GM13977 (cell line): ENCODE measurements at regions not wholly inside any gene's neighbourhood (a gene's known extent, or its start where the extent isn't known, plus 50 kb on each side); places are given as distances from the start of the nearest gene placed in this dataset.

Experiments used
- DNase-seq: peaks from one replicate; pipeline ENCODE4 v3.0.0; 2012; ENCODE audit warnings: low spot score
- in situ Hi-C: fragments of 300-500 bp; cut with MboI; formaldehyde crosslinking; loops from one replicate; pipeline ENCODE4 v1.12.0; 2022; ENCODE audit warnings: low sequenced_read_pairs, low pct_unique_long_range_greater_than_20kb, mixed read lengths, inconsistent platforms; ENCODE audit not compliant: unreplicated experiment
- TF ChIP-seq, protein P1 (sequence below): IDR thresholded peaks from 2 replicates; pipeline ENCODE4 v1.5.1; 2012; ENCODE audit warnings: mild to moderate bottlenecking, control low read depth; ENCODE audit not compliant: insufficient read depth; ENCODE audit errors: extremely low read depth, missing control alignments

DNA sequence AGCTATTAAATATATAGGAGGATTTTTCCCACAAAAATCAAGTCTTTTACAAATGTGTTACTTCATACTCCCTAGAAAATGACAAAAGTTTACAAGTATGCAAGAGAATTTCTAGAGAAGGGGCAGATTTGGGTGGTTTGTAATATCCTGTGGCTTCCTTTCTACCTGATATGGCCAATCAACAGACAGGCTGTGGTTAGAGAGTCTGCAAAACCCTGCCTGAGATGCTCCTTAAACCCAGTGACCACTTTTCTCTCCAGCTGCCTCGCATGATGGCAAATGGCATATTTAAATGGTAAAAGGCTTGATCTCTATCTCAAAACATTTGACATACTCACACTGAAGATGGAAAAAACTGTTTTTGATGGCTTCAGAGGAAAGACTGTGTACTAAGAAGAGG, 550.1 kb upstream of the ZNF462 start:
- no peak for DNase-seq
- in situ Hi-C loops: no loop called here

DNA sequence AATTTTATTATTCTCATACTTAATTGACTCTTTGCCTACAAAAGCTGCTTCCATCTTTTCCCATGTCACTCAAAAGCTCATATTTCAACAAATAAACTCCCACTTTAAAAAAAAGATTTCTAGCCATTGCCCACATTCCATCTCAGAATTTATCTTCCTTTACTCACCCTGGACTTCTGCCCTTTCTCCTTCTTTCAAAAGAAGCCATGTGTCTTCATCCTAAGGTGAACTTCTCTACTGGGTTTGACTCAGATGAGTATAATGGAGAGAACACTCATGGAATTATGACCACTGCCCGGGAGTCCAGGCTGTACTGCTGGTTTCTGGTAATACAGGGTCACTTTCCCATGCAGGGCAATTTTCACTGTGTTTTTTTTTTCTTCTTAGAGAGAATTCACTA, 548.5 kb upstream of the ZNF462 start:
- in situ Hi-C loops: no loop called here
- TF ChIP-seq, protein P1, sequence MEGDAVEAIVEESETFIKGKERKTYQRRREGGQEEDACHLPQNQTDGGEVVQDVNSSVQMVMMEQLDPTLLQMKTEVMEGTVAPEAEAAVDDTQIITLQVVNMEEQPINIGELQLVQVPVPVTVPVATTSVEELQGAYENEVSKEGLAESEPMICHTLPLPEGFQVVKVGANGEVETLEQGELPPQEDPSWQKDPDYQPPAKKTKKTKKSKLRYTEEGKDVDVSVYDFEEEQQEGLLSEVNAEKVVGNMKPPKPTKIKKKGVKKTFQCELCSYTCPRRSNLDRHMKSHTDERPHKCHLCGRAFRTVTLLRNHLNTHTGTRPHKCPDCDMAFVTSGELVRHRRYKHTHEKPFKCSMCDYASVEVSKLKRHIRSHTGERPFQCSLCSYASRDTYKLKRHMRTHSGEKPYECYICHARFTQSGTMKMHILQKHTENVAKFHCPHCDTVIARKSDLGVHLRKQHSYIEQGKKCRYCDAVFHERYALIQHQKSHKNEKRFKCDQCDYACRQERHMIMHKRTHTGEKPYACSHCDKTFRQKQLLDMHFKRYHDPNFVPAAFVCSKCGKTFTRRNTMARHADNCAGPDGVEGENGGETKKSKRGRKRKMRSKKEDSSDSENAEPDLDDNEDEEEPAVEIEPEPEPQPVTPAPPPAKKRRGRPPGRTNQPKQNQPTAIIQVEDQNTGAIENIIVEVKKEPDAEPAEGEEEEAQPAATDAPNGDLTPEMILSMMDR: no peak
- DNase-seq: no peak

More for the DNA sequence above, 550.1 kb upstream of the ZNF462 start:
- TF ChIP-seq, protein P1: no peak

DNA sequence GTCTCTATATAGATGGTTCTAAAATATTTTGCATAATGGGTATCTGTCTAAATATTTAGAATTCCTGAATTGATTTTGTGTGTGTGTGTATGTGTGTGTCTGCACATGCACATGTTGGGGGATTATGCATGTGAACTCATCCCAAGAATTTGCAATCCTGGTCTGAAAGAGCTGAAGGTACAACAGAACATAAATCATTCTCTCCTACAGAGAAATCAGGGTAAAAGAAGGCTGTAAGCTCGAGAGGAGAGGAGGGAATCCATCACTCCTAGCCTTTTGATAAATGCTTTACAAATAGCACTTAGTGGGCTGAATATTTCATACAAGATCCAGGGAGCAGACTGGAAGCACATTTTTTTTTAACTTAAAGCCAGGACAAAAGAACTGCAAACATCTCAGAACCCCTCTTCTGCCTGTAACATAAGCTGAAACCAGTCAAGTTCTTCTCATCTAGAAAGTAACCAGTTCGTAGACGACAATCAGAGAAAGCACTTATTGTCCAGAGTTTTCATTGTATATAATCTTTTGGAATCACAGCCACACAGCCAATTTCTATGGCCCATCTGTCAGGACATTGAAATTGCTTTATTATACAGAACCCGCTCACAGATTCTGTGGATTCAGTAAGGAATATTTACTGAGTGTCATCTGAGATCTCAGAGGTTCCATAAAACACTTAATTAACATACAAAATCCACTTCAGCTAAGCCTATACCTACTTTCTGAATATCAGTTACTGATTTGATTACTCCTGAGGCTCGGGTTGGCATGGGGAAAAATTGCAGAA, 541.4 kb upstream of the ZNF462 start:
- TF ChIP-seq, protein P1: no peak
- in situ Hi-C loops: no loop called here
- DNase-seq: no peak

DNA sequence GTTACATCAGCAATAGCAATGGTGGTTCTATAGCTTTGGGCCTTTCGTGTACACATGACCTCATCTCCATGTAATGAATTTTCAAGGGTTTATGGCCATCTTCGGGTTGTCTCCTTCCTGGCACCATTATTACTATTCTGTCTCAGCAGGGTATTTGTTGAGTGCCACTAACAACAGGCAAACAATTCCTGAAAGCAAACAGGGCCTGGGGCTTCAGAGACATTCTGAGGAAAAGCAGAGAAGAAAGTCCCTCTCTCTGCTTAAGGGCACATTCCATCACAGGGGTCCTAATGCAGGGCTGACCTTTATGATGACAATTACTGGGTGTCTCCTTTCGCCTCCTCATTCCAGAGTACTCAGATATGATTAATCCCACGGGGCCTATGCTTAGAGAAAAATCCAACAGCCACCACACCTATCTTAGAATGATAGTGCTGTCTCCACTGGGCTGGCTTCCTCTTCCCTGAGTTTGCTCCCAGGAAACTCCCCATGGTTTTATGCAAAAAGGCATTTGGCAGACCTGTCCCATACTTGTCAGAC, 540.2 kb upstream of the ZNF462 start:
- DNase-seq: no peak
- TF ChIP-seq, protein P1: no peak
- in situ Hi-C loops: no loop called here

DNA sequence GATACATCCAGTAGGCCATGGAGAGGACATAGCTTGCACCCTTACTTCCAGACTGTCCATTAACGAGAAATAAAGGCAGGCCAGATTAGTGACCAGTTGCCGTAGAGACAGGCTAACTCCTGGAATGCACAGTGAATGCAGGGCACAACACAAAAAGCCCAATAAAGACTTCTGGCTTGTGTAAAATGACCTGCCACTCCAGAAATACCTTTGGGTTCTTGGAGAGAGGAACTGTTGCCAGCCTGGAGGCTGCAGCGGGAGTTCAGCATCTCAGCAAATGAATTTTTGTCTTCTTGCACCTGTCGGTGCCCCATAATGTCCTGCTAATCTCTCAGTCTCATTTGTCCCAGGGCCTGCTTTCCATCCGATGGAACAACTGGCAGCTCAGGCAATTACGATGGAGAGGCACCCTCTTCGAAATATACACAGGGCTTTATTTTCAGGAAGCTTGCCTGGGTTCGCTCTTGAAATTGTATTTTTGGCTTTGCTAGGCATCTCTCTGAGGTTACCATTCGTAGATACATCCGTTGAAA, 538.8 kb upstream of the ZNF462 start:
- TF ChIP-seq, protein P1: no peak
- no peak for DNase-seq
- in situ Hi-C loops: no loop called here

DNA sequence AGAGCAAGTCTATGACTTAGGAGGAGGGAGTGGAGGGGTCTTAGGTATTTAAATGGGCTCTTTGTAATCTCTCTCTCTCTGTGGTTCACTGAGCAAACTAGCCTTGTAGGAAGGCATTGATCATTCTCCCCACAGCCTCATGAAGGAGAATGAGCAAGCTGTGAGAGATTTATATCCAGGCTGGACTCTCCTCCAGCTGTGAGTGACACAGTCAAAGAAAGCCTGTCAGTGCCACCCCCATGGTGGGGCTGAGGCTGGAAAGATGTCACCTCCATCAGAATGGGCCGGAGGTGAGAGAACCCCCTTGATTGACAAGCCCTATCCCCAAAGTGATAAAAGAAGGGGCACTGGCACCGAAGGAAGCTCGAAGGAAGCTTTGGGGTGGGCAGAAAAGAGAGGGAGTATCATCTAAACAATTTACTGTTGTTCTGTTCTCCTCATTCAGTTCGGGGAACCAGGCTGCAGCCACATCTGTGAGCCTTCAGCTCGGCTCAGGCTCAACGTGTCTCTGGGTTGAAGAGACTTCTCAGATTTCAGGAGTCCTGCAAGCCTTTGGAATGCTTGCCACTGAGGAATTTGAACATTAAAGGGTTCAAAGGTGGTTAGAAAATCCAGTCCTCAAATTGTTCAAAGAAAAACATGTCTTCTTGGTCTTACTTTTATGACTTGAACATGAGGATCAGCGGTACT, 538.2 kb upstream of the ZNF462 start:
- in situ Hi-C loops: no loop called here
- DNase-seq: no peak
- TF ChIP-seq, protein P1: no peak
